Endodermal cell (in vitro differentiated cells): ENCODE measurements at regions not wholly inside any gene's neighbourhood (a gene's known extent, or its start where the extent isn't known, plus 50 kb on each side); places are given as distances from the start of the nearest gene placed in this dataset.

ENCODE experiments used
- DNase-seq: peaks from one replicate; pipeline ENCODE4 v3.0.0-alpha.2; 2017
- H3K27ac ChIP-seq: 2 replicates; pipeline ENCODE4 v1.5.1; 2013; ENCODE audit warnings: mild to moderate bottlenecking, low read depth, low read length, moderate library complexity
- H3K27me3 ChIP-seq: 2 replicates; pipeline ENCODE4 v1.6.1; 2013; ENCODE audit warnings: mild to moderate bottlenecking, low read length, moderate library complexity; ENCODE audit not compliant: insufficient read depth, control insufficient read depth, poor library complexity, severe bottlenecking
- H3K36me3 ChIP-seq: 2 replicates; pipeline ENCODE4 v1.7.0; 2013; ENCODE audit warnings: mild to moderate bottlenecking, low read length, moderate library complexity; ENCODE audit not compliant: control insufficient read depth, insufficient read depth
- H3K4me1 ChIP-seq: one replicate; pipeline ENCODE4 v1.7.0; 2013; ENCODE audit warnings: low read length; ENCODE audit not compliant: control insufficient read depth, insufficient read depth
- H3K4me3 ChIP-seq: 2 replicates; pipeline ENCODE4 v1.5.1; 2013; ENCODE audit warnings: mild to moderate bottlenecking, low read length, moderate library complexity
- H3K9ac ChIP-seq: 2 replicates; pipeline ENCODE4 v1.6.1; 2013; ENCODE audit warnings: mild to moderate bottlenecking, low read length, moderate library complexity; ENCODE audit not compliant: poor library complexity, severe bottlenecking; ENCODE audit errors: extremely low read depth
- H3K9me3 ChIP-seq: 2 replicates; pipeline ENCODE4 v1.6.1; 2013; ENCODE audit warnings: mild to moderate bottlenecking, low read length, moderate library complexity; ENCODE audit not compliant: control insufficient read depth
- H3K27ac Mint-ChIP-seq: 2 replicates; pipeline ENCODE4 v1.8.0; 2020; ENCODE audit warnings: mixed read lengths
- H3K27me3 Mint-ChIP-seq: 2 replicates; pipeline ENCODE4 v1.8.0; 2021; ENCODE audit warnings: mild to moderate bottlenecking, mixed read lengths; ENCODE audit not compliant: insufficient read depth
- H3K36me3 Mint-ChIP-seq: 2 replicates; pipeline ENCODE4 v1.8.0; 2020; ENCODE audit warnings: low read depth, mixed read lengths
- H3K4me1 Mint-ChIP-seq: 2 replicates; pipeline ENCODE4 v1.8.0; 2020; ENCODE audit warnings: mixed read lengths
- H3K4me3 Mint-ChIP-seq: 2 replicates; pipeline ENCODE4 v1.8.0; 2020; ENCODE audit warnings: mild to moderate bottlenecking, moderate library complexity, mixed read lengths
- H3K9me3 Mint-ChIP-seq: 2 replicates; pipeline ENCODE4 v1.8.0; 2020; ENCODE audit warnings: mild to moderate bottlenecking, mixed read lengths
- CTCF ChIP-seq: fragments of 200-600 bp; sonication (generic); conservative IDR thresholded peaks from 2 replicates; pipeline ENCODE4 v1.5.0; 2021; ENCODE audit warnings: antibody characterized with exemption, mild to moderate bottlenecking
- WGBS, 2 experiments: methylation state at CpG; one replicate each; pipeline versions ENCODE4 v1.1.5 to v1.1.7; 2013; ENCODE audit warnings: missing lambda C conversion rate in 2 of 2, mixed read lengths in 1 of 2; ENCODE audit not compliant: insufficient coverage in 1 of 2, insufficient read length in 1 of 2; 5-methylcytosine and 5-hydroxymethylcytosine counted together

GRCh38 chr21:35791541-35792325 lies 268.6 kb downstream of the SETD4 start:
- H3K36me3 Mint-ChIP-seq = no peaks in the 10 kb centered on the region

GRCh38 chr21:35783721-35784120 lies 276.6 kb downstream of the SETD4 start:
- Histone ChIP-seq H3K4me1 (no peaks in the 10 kb centered on the region), H3K27ac (no peak overlapping the region), H3K9ac (no peak overlapping the region), H3K36me3 (no peaks in the 10 kb centered on the region), H3K9me3 (no peaks in the 10 kb centered on the region), H3K4me3 (no peak overlapping the region), H3K27me3 (no peaks in the 10 kb centered on the region)
- no peak overlapping the region for H3K4me3 Mint-ChIP-seq
- H3K36me3 Mint-ChIP-seq = no peaks in the 10 kb centered on the region
- no peak for DNase-seq
- H3K27me3 Mint-ChIP-seq = peaks cover 7% of the 10 kb centered on the region
- H3K4me1 Mint-ChIP-seq = no peaks in the 10 kb centered on the region
- no peak for TF ChIP-seq CTCF
- H3K27ac Mint-ChIP-seq = no peak overlapping the region
- H3K9me3 Mint-ChIP-seq = peaks cover 9% of the 10 kb centered on the region

More at GRCh38 chr21:35791541-35792325, 268.6 kb downstream of the SETD4 start:
- Histone ChIP-seq H3K9me3 (no peaks in the 10 kb centered on the region), H3K27me3 (no peaks in the 10 kb centered on the region), H3K4me3 (no peak overlapping the region), H3K9ac (no peak overlapping the region), H3K4me1 (no peaks in the 10 kb centered on the region), H3K27ac (no peak overlapping the region), H3K36me3 (no peaks in the 10 kb centered on the region)
- no peak for TF ChIP-seq CTCF
- WGBS, 2 experiments = 92 to 97% methylated on average over 6 to 7 of the region's 10 CpGs
- Mint-ChIP-seq H3K27ac (no peak overlapping the region), H3K27me3 (peaks cover 6% of the 10 kb centered on the region), H3K4me3 (no peak overlapping the region), H3K4me1 (no peaks in the 10 kb centered on the region), H3K9me3 (peaks cover 15% of the 10 kb centered on the region)
- DNase-seq = no peak

- Histone ChIP-seq H3K4me3 (no peak overlapping the region), H3K36me3 (no peaks in the 10 kb centered on the region), H3K27me3 (no peaks in the 10 kb centered on the region), H3K4me1 (no peaks in the 10 kb centered on the region), H3K9ac (no peak overlapping the region), H3K27ac (no peak overlapping the region), H3K9me3 (no peaks in the 10 kb centered on the region)
- Mint-ChIP-seq H3K27me3 (peaks cover 9% of the 10 kb centered on the region), H3K4me1 (no peaks in the 10 kb centered on the region), H3K4me3 (no peak overlapping the region), H3K27ac (no peak overlapping the region), H3K36me3 (no peaks in the 10 kb centered on the region), H3K9me3 (peaks cover 3% of the 10 kb centered on the region)
- no peak for DNase-seq
- TF ChIP-seq CTCF = no peak
Measured at GRCh38 chr21:35782667-35783066, 277.7 kb downstream of the SETD4 start.
